SU-DHL-6 (cell line): ENCODE measurements at regions not wholly inside any gene's neighbourhood (a gene's known extent, or its start where the extent isn't known, plus 50 kb on each side); places are given as distances from the start of the nearest gene placed in this dataset.

ENCODE experiments used
- H2AFZ ChIP-seq: fragments of 200-600 bp; sonication (generic); 2 replicates; pipeline ENCODE4 v1.6.1; 2014; ENCODE audit warnings: low read depth, mild to moderate bottlenecking, moderate library complexity, mixed read lengths, antibody characterized with exemption, low read length; ENCODE audit not compliant: severe bottlenecking
- H3F3A ChIP-seq: fragments of 200-600 bp; shearing (Covaris generic); 2 replicates; pipeline ENCODE4 v1.6.0; 2016; ENCODE audit warnings: antibody characterized with exemption, mild to moderate bottlenecking; ENCODE audit not compliant: insufficient read depth
- H3K27ac ChIP-seq: fragments of 200-600 bp; sonication (generic); 2 replicates; pipeline ENCODE4 v1.5.1; 2016; ENCODE audit warnings: low read depth, mild to moderate bottlenecking, low read length, moderate library complexity, mixed read lengths
- H3K27me3 ChIP-seq: fragments of 200-600 bp; sonication (generic), shearing (Covaris generic); 2 replicates; pipeline ENCODE4 v1.6.0; 2014; ENCODE audit warnings: mild to moderate bottlenecking, low read length
- H3K36me3 ChIP-seq: fragments of 200-600 bp; sonication (generic); 2 replicates; pipeline ENCODE4 v1.6.1; 2014; ENCODE audit warnings: mild to moderate bottlenecking, low read length, mixed read lengths
- H3K4me2 ChIP-seq: fragments of 300-600, 200-600 bp; shearing (Covaris generic), sonication (generic); 2 replicates; pipeline ENCODE4 v1.6.0; 2014; ENCODE audit warnings: low read length, low read depth, mild to moderate bottlenecking; ENCODE audit not compliant: poor library complexity, severe bottlenecking
- H3K4me3 ChIP-seq: fragments of 200-600 bp; sonication (generic); 2 replicates; pipeline ENCODE4 v1.5.1; 2014; ENCODE audit warnings: antibody characterized with exemption, low read length, mild to moderate bottlenecking, mixed read lengths; ENCODE audit not compliant: insufficient read depth, poor library complexity, severe bottlenecking
- H3K79me2 ChIP-seq: fragments of 200-600 bp; sonication (generic); 2 replicates; pipeline ENCODE4 v1.6.1; 2014; ENCODE audit warnings: mild to moderate bottlenecking, low read length, moderate library complexity; ENCODE audit not compliant: insufficient read depth
- H3K9ac ChIP-seq: fragments of 200-600 bp; sonication (generic); 2 replicates; pipeline ENCODE4 v1.7.0; 2014; ENCODE audit warnings: mild to moderate bottlenecking, low read length
- H3K9me2 ChIP-seq: fragments of 200-600 bp; sonication (generic); replicated peaks from 2 replicates; pipeline ENCODE4 v1.6.1; 2014; ENCODE audit warnings: low read length; ENCODE audit not compliant: insufficient read depth
- H3K9me3 ChIP-seq: fragments of 200-600 bp; sonication (generic); 2 replicates; pipeline ENCODE4 v1.6.1; 2014; ENCODE audit warnings: low read length, mixed read lengths; ENCODE audit not compliant: insufficient read depth
- H4K20me1 ChIP-seq: fragments of 200-600 bp; sonication (generic); 2 replicates; pipeline ENCODE4 v1.6.1; 2014; ENCODE audit warnings: low read depth, mild to moderate bottlenecking, antibody characterized with exemption, low read length, moderate library complexity, mixed read lengths
- CTCF ChIP-seq: fragments of 200-600 bp; sonication (generic); IDR thresholded peaks from one replicate; pipeline ENCODE4 v1.5.1; 2017; ENCODE audit warnings: antibody characterized with exemption, mild to moderate bottlenecking, low read length, moderate library complexity; ENCODE audit not compliant: insufficient read depth, poor library complexity, severe bottlenecking
- EZH2phosphoT487 ChIP-seq: fragments of 200-600 bp; sonication (generic), shearing (Covaris generic); conservative IDR thresholded peaks from 2 replicates; pipeline ENCODE4 v1.6.1; 2018; ENCODE audit warnings: mild to moderate bottlenecking, antibody characterized with exemption, low read length, moderate library complexity, mixed read lengths

GRCh38 chr18:42392416-42392815 lies 437.4 kb downstream of the PIK3C3 start:
- no peak overlapping the region for H3K4me2 ChIP-seq
- no peak for TF ChIP-seq CTCF
- TF ChIP-seq EZH2phosphoT487, result no peak
- H3K4me3 ChIP-seq, result no peak overlapping the region
- H2AFZ ChIP-seq, result no peak overlapping the region
- H3K27ac ChIP-seq, result no peak overlapping the region
- no peaks in the 10 kb centered on the region for H3K9me3 ChIP-seq
- no peaks in the 10 kb centered on the region for H3K9me2 ChIP-seq
- no peaks in the 10 kb centered on the region for H3K27me3 ChIP-seq
- H3K36me3 ChIP-seq, result no peaks in the 10 kb centered on the region
- no peaks in the 10 kb centered on the region for H4K20me1 ChIP-seq
- no peaks in the 10 kb centered on the region for H3K79me2 ChIP-seq
- no peak overlapping the region for H3K9ac ChIP-seq
- no peaks in the 10 kb centered on the region for H3F3A ChIP-seq

- Histone ChIP-seq H3K36me3 (no peaks in the 10 kb centered on the region), H3K4me3 (no peak overlapping the region), H4K20me1 (no peaks in the 10 kb centered on the region), H3K27me3 (no peaks in the 10 kb centered on the region), H3K27ac (no peak overlapping the region), H3K9me2 (no peaks in the 10 kb centered on the region), H3K9me3 (no peaks in the 10 kb centered on the region), H3F3A (no peaks in the 10 kb centered on the region), H2AFZ (no peak overlapping the region), H3K4me2 (no peak overlapping the region), H3K79me2 (no peaks in the 10 kb centered on the region), H3K9ac (no peak overlapping the region)
- TF ChIP-seq CTCF (no peak), EZH2phosphoT487 (no peak)
Observed at GRCh38 chr18:42392926-42393325, 437.9 kb downstream of the PIK3C3 start.

- no peaks in the 10 kb centered on the region for H3K27me3 ChIP-seq
- no peaks in the 10 kb centered on the region for H4K20me1 ChIP-seq
- no peak overlapping the region for H2AFZ ChIP-seq
- no peaks in the 10 kb centered on the region for H3K79me2 ChIP-seq
- H3K4me3 ChIP-seq, result no peak overlapping the region
- TF ChIP-seq CTCF (no peak), EZH2phosphoT487 (no peak)
- H3K4me2 ChIP-seq, result no peak overlapping the region
- H3K27ac ChIP-seq, result no peak overlapping the region
- no peaks in the 10 kb centered on the region for H3K9me2 ChIP-seq
- H3F3A ChIP-seq, result no peaks in the 10 kb centered on the region
- H3K9ac ChIP-seq, result no peak overlapping the region
- no peaks in the 10 kb centered on the region for H3K9me3 ChIP-seq
- H3K36me3 ChIP-seq, result no peaks in the 10 kb centered on the region
Observed at GRCh38 chr18:42394238-42394637, 439.2 kb downstream of the PIK3C3 start.

- Histone ChIP-seq H3K27ac (no peak overlapping the region), H3K9me2 (no peaks in the 10 kb centered on the region), H4K20me1 (no peaks in the 10 kb centered on the region), H3K4me3 (no peak overlapping the region), H3F3A (no peaks in the 10 kb centered on the region), H3K27me3 (no peaks in the 10 kb centered on the region), H3K4me2 (no peak overlapping the region), H3K9me3 (no peaks in the 10 kb centered on the region), H3K79me2 (no peaks in the 10 kb centered on the region), H2AFZ (no peak overlapping the region), H3K36me3 (no peaks in the 10 kb centered on the region), H3K9ac (no peak overlapping the region)
- no peak for TF ChIP-seq EZH2phosphoT487
- TF ChIP-seq CTCF, result no peak
Observed at GRCh38 chr18:42401131-42401673, 446.2 kb downstream of the PIK3C3 start.
